K562 (cell line): ENCODE measurements at regions not wholly inside any gene's neighbourhood (a gene's known extent, or its start where the extent isn't known, plus 50 kb on each side); places are given as distances from the start of the nearest gene placed in this dataset.

Source experiments
- ATAC-seq: fragments of 200-7000 bp; cut with Tn5 transposase; 3 replicates; pipeline ENCODE4 v1.9.1; 2020; ENCODE audit warnings: moderate library complexity
- BruUV-seq: library from RNA; stranded (reverse); fragments of 400-500 nt; replicated peaks from 2 replicates; lab custom pipeline; 2021; lab: Mats Ljungman, UMichigan
- CTCF ChIA-PET: fragments of 300-600 bp; formaldehyde crosslinking; extraction: SDS; loops from one replicate; lab custom pipeline; 2021; ENCODE audit warnings: low intra/inter-chr PET ratio; lab: Yijun Ruan, JAX
- POLR2A ChIA-PET: fragments of 300-600, 350-650 bp; sonication (Branson Sonifier 250); formaldehyde crosslinking; extraction: SDS; loops from one replicate; lab custom pipeline; 2021; ENCODE audit warnings: antibody characterized with exemption, inconsistent platforms; lab: Yijun Ruan, JAX
- DNase-seq, 4 experiments: peaks; one replicate each; pipeline versions ENCODE4 v3.0.0 to v3.0.0-alpha.2; 2011 to 2018; ENCODE audit warnings: low spot score in 3 of 4, mixed read lengths in 3 of 4; ENCODE audit errors: extremely low read depth in 1 of 4
- FAIRE-seq: peaks from 2 replicates; lab custom pipeline; 2011; peaks lifted over from hg19 to GRCh38; lab: Jason Lieb, UNC
- H2AFZ ChIP-seq: 2 replicates; pipeline ENCODE4 v1.6.0; 2011; ENCODE audit warnings: low read depth, low read length, control low read depth, inconsistent platforms
- H3K27ac ChIP-seq: fragments of 200-600 bp; 3 replicates; pipeline ENCODE4 v1.8.0; 2011; ENCODE audit warnings: low read depth, mild to moderate bottlenecking, control low read depth, inconsistent platforms, low read length, moderate library complexity, mixed read lengths; ENCODE audit errors: extremely low read depth
- H3K27me3 ChIP-seq, 2 experiments: fragments of 300-600 bp in 1 of 2; 2 replicates in 1 of 2; 3 replicates in 1 of 2; pipeline versions ENCODE4 v1.6.0 to v1.8.0; 2011; ENCODE audit warnings: inconsistent platforms in 2 of 2, low read length in 2 of 2, mild to moderate bottlenecking in 1 of 2, mixed read lengths in 1 of 2, moderate library complexity in 1 of 2; ENCODE audit not compliant: control insufficient read depth in 2 of 2, insufficient read depth in 2 of 2
- H3K36me3 ChIP-seq: fragments of 300-600 bp; 3 replicates; pipeline ENCODE4 v1.8.0; 2011; ENCODE audit warnings: mild to moderate bottlenecking, low read length, inconsistent platforms; ENCODE audit not compliant: control insufficient read depth, insufficient read depth
- H3K4me1 ChIP-seq, 2 experiments: fragments of 200-600 bp in 1 of 2; replicated peaks in 1 of 2; 2 replicates in 1 of 2; 3 replicates in 1 of 2; pipeline versions ENCODE4 v1.5.1 to v1.8.0; 2011; ENCODE audit warnings: inconsistent platforms in 2 of 2, low read length in 2 of 2, mild to moderate bottlenecking in 1 of 2, mixed read lengths in 1 of 2, moderate library complexity in 1 of 2; ENCODE audit not compliant: control insufficient read depth in 2 of 2, insufficient read depth in 2 of 2
- H3K4me2 ChIP-seq: 2 replicates; pipeline ENCODE4 v1.6.1; 2011; ENCODE audit warnings: low read length, control low read depth, inconsistent platforms, mixed read lengths; ENCODE audit not compliant: insufficient read depth
- H3K4me3 ChIP-seq: fragments of 200-600 bp; sonication (generic), shearing (Covaris generic); 2 replicates; pipeline ENCODE4 v1.5.1; 2016; ENCODE audit warnings: control low read depth, inconsistent platforms
- H3K79me2 ChIP-seq: fragments of 200-600 bp; 3 replicates; pipeline ENCODE4 v1.8.0; 2011; ENCODE audit warnings: low read length, inconsistent platforms; ENCODE audit not compliant: control insufficient read depth, insufficient read depth
- H3K9ac ChIP-seq, 2 experiments: 2 replicates each; pipeline versions ENCODE4 v1.6.0 to v1.6.1; 2011; ENCODE audit warnings: low read depth in 2 of 2, low read length in 2 of 2, control low read depth in 1 of 2, inconsistent platforms in 1 of 2, mild to moderate bottlenecking in 1 of 2, mixed read lengths in 1 of 2; ENCODE audit not compliant: insufficient read depth in 1 of 2
- H3K9me1 ChIP-seq: one replicate; pipeline ENCODE4 v1.6.0; 2011; ENCODE audit warnings: inconsistent platforms, mild to moderate bottlenecking, low read length, moderate library complexity; ENCODE audit not compliant: control insufficient read depth, insufficient read depth
- H3K9me3 ChIP-seq: replicated peaks from 2 replicates; pipeline ENCODE4 v1.5.1; 2011; ENCODE audit warnings: low read depth, low read length, inconsistent platforms; ENCODE audit not compliant: control insufficient read depth, insufficient read depth
- H4K20me1 ChIP-seq: replicated peaks from 2 replicates; pipeline ENCODE4 v1.6.1; 2011; ENCODE audit warnings: low read length, inconsistent platforms, mixed read lengths; ENCODE audit not compliant: control insufficient read depth, insufficient read depth
- ATF7 ChIP-seq: fragments of 450-650 bp; IDR thresholded peaks from 2 replicates; pipeline ENCODE4 v1.7.1; 2014; ENCODE audit warnings: mild to moderate bottlenecking, moderate library complexity
- BRD9 ChIP-seq: fragments of 450-650 bp; IDR thresholded peaks from 2 replicates; pipeline ENCODE4 v1.6.1; 2018; ENCODE audit warnings: low read depth; ENCODE audit not compliant: partially characterized antibody
- CXXC5 ChIP-seq: fragments of 250-450 bp; sonication (Bioruptor Pico); IDR thresholded peaks from 2 replicates; pipeline ENCODE4 v1.8.0; 2022; ENCODE audit warnings: inconsistent platforms, mild to moderate bottlenecking, moderate library complexity
- KLF16 ChIP-seq: IDR thresholded peaks from 2 replicates; pipeline ENCODE4 v1.6.1; 2016; ENCODE audit warnings: antibody characterized with exemption
- MBD2 ChIP-seq: sonication (generic); IDR thresholded peaks from 2 replicates; pipeline ENCODE4 v1.6.1; 2016; ENCODE audit warnings: low read depth, borderline replicate concordance
- NCOA1 ChIP-seq: fragments of 450-650 bp; IDR thresholded peaks from 2 replicates; pipeline ENCODE4 v1.6.1; 2016; ENCODE audit warnings: low read depth
- NCOA2 ChIP-seq, 2 experiments: fragments of 450-650 bp; IDR thresholded peaks; 2 replicates each; pipeline ENCODE4 v1.6.1; 2018; ENCODE audit warnings: mild to moderate bottlenecking in 2 of 2, moderate library complexity in 1 of 2; ENCODE audit not compliant: partially characterized antibody in 2 of 2
- TCF3 ChIP-seq: sonication (generic); formaldehyde crosslinking; IDR thresholded peaks from 2 replicates; pipeline ENCODE4 v1.4.0; 2020; ENCODE audit warnings: mild to moderate bottlenecking, missing genetic modification reagents
- ZBTB8A ChIP-seq: fragments of 450-650 bp; IDR thresholded peaks from 2 replicates; pipeline ENCODE4 v1.6.1; 2018; ENCODE audit warnings: mild to moderate bottlenecking, moderate library complexity; ENCODE audit not compliant: partially characterized antibody
- ZNF143 ChIP-seq: sonication (generic); formaldehyde crosslinking; IDR thresholded peaks from 2 replicates; pipeline ENCODE4 v1.9.0; 2022; ENCODE audit warnings: mild to moderate bottlenecking, missing genetic modification reagents
- ZNF311 ChIP-seq: fragments of 250-450 bp; sonication (Bioruptor Pico); IDR thresholded peaks from 2 replicates; pipeline ENCODE4 v1.4.0; 2020; ENCODE audit warnings: mild to moderate bottlenecking, moderate library complexity
- ZNF395 ChIP-seq: fragments of 200-800 bp; sonication (Bioruptor generic); IDR thresholded peaks from 2 replicates; pipeline ENCODE4 v1.6.1; 2017; ENCODE audit warnings: missing genetic modification characterization, missing compliant biosample characterization
- WGBS: fragments of 100-300 bp; shearing (Covaris generic); methylation state at CpG from one replicate; pipeline ENCODE4 v1.1.6; 2016; ENCODE audit warnings: low coverage, mixed read lengths; ENCODE audit not compliant: insufficient coverage; ENCODE audit errors: missing lambda C conversion rate; 5-methylcytosine and 5-hydroxymethylcytosine counted together
- in situ Hi-C: fragments of 300-500 bp; cut with MboI; formaldehyde crosslinking; loops from 4 replicates; pipeline ENCODE4 v1.15.0; 2018; ENCODE audit warnings: inconsistent platforms, mixed read lengths
- intact Hi-C: fragments of 100-400 bp; cut with micrococcal nuclease; formaldehyde crosslinking; loops from 2 replicates; pipeline ENCODE4 v1.14.2; 2022

- H3K9me3 ChIP-seq: no peaks in the 10 kb centered on the region
- intact Hi-C loops (no loop called here), in situ Hi-C loops (no loop called here)
- no peak overlapping the region for H3K9ac ChIP-seq
- DNase-seq: no peak
- no peaks in the 10 kb centered on the region for H3K36me3 ChIP-seq
- ChIA-PET POLR2A (no interaction called here), CTCF (no interaction called here)
- no peaks in the 10 kb centered on the region for H3K79me2 ChIP-seq
- TF ChIP-seq NCOA2 (IDR thresholded peaks at IDR 0.05; ENCODE audit: partially characterized antibody in 2 of 2) (no peak), KLF16 (no peak), ATF7 (no peak), NCOA1 (no peak), BRD9 (no peak), TCF3 (CRISPR knock-in tag) (no peak), ZNF143 (CRISPR knock-in tag) (no peak), ZBTB8A (no peak), CXXC5 (CRISPR knock-in tag) (no peak), ZNF311 (CRISPR knock-in tag) (no peak), ZNF395 (no peak), MBD2 (no peak)
- no peak overlapping the region for H3K4me2 ChIP-seq
- H2AFZ ChIP-seq: no peak overlapping the region
- no peak for FAIRE-seq
- H3K9me1 ChIP-seq: no peaks in the 10 kb centered on the region
- BruUV-seq: no TSS peak
- ATAC-seq: no peak
- no peaks in the 10 kb centered on the region for H4K20me1 ChIP-seq
- WGBS: 0% methylated on average over 3 of the region's 3 CpGs
- no peak overlapping the region for H3K27ac ChIP-seq
- no peak overlapping the region for H3K4me3 ChIP-seq
- H3K4me1 ChIP-seq: no peaks in the 10 kb centered on the region
- peaks cover 4 to 7% of the 10 kb centered on the region in 2 experiments; a peak in 3 of 5 replicates for H3K27me3 ChIP-seq
Observed at GRCh38 chr5:4907571-4907970, 232.6 kb upstream of the ADAMTS16 start.
